ENCODE measurements at regions not wholly inside any gene's neighbourhood (a gene's known extent, or its start where the extent isn't known, plus 50 kb on each side); places are given as distances from the start of the nearest gene placed in this dataset.

- H3K9me3 ChIP-seq (replicated peaks; ENCODE audit: control insufficient read depth, insufficient read depth, low read length), result no peaks in the 10 kb centered on the region
- no peaks in the 10 kb centered on the region for H4K20me1 ChIP-seq (ENCODE audit: control insufficient read depth, insufficient read depth)
- ChIA-PET CTCF (no interaction called here), RAD21 (ENCODE audit: unreplicated experiment) (no interaction called here), POLR2A (no interaction called here), SMC1A (ENCODE audit: uncharacterized antibody, unreplicated experiment) (no interaction called here)
- WGBS (ENCODE audit: insufficient coverage, insufficient replicate concordance, low lambda C conversion rate, missing lambda C conversion rate), result 2% methylated on average over 4 of the region's 4 CpGs
- FAIRE-seq (no peak), DNase-seq (ENCODE audit: low read depth, low spot score) (no peak), ATAC-seq (no peak)
- no peak overlapping the region for H3K27ac ChIP-seq (ENCODE audit: control insufficient read depth, insufficient read depth)
- H3K79me2 ChIP-seq (ENCODE audit: control insufficient read depth, insufficient read depth, low read length), result no peaks in the 10 kb centered on the region
- intact Hi-C loops (cut with micrococcal nuclease; ENCODE audit: unreplicated experiment), result no loop called here
- no peak overlapping the region for H3K4me3 ChIP-seq
- H3K4me1 ChIP-seq (ENCODE audit: control insufficient read depth, insufficient read depth, low read length), result no peaks in the 10 kb centered on the region
- H2AFZ ChIP-seq (ENCODE audit: control insufficient read depth, low read depth, low read length), result no peak overlapping the region
- TF ChIP-seq HCFC1 (IDR thresholded peaks at IDR 0.05; ENCODE audit: low read length), result no peak
- no peak for TF ChIP-seq SMAD1 (IDR thresholded peaks at IDR 0.05; ENCODE audit: low read depth, partially characterized antibody)
- TF ChIP-seq PKNOX1 (IDR thresholded peaks at IDR 0.05), result no peak
- TF ChIP-seq ZBTB33 (IDR thresholded peaks at IDR 0.05), result no peak
- no peak for TF ChIP-seq HDAC2 (IDR thresholded peaks at IDR 0.05)
- no peak for TF ChIP-seq TBL1XR1 (IDR thresholded peaks at IDR 0.05; ENCODE audit: low read depth, low read length)
- TF ChIP-seq RAD21 (IDR thresholded peaks at IDR 0.05; ENCODE audit: insufficient read depth, low read depth, low read length), result no peak
- TF ChIP-seq CREM (IDR thresholded peaks at IDR 0.05; ENCODE audit: low read depth), result no peak
- TF ChIP-seq JUND (IDR thresholded peaks at IDR 0.05; ENCODE audit: low read depth, low read length), result no peak
- no peak for TF ChIP-seq NR2C1 (IDR thresholded peaks at IDR 0.05)
- TF ChIP-seq MLLT1 (IDR thresholded peaks at IDR 0.05), result no peak
- no peak for TF ChIP-seq NR2C2 (IDR thresholded peaks at IDR 0.05; ENCODE audit: borderline replicate concordance, control insufficient read depth, insufficient read length, low read depth)
- TF ChIP-seq SUPT20H (IDR thresholded peaks at IDR 0.05; ENCODE audit: borderline replicate concordance, control insufficient read depth, low read depth, low read length), result no peak
- TF ChIP-seq POLR2AphosphoS2 (IDR thresholded peaks at IDR 0.05; ENCODE audit: low read depth, low read length), result no peak
- no peak for TF ChIP-seq TCF12 (IDR thresholded peaks at IDR 0.05; ENCODE audit: low read depth, low read length)
- no peak for TF ChIP-seq NRF1 (conservative IDR thresholded peaks at IDR 0.05; ENCODE audit: low read depth, low read length)
- H3K36me3 ChIP-seq (ENCODE audit: control insufficient read depth in 2 of 2, insufficient read depth in 2 of 2, low read length in 1 of 2), result no peaks in the 10 kb centered on the region
- in situ Hi-C loops (cut with MboI), result no loop called here
- H3K4me2 ChIP-seq (ENCODE audit: control insufficient read depth, insufficient read depth), result no peak overlapping the region
- no peaks in the 10 kb centered on the region for H3K27me3 ChIP-seq (replicated peaks in 1 of 2; ENCODE audit: control insufficient read depth in 2 of 2, insufficient read depth in 2 of 2, low read length in 1 of 2)
- H3K9ac ChIP-seq (ENCODE audit: control insufficient read depth, insufficient read depth, low read length), result no peak overlapping the region
- no TSS peak for BruUV-seq (replicated peaks)
These were observed 112.9 kb upstream of the RGMA start for GRCh38 chr15:93201940-93202339.

Measured in GM12878 (cell line).